Parathyroid adenoma (tissue), 2 donors: ENCODE measurements at regions not wholly inside any gene's neighbourhood (a gene's known extent, or its start where the extent isn't known, plus 50 kb on each side); places are given as distances from the start of the nearest gene placed in this dataset.

ENCODE experiments used
- H2AFZ ChIP-seq: fragments of 300-600 bp; sonication (generic); one replicate; pipeline ENCODE4 v1.7.0; 2017; ENCODE audit warnings: antibody characterized with exemption, mild to moderate bottlenecking
- H3K27ac ChIP-seq: fragments of 300-600 bp; sonication (generic); one replicate; pipeline ENCODE4 v1.7.0; 2017
- H3K27me3 ChIP-seq: fragments of 300-600 bp; sonication (generic); one replicate; pipeline ENCODE4 v1.7.0; 2017; ENCODE audit warnings: low read length; ENCODE audit not compliant: control insufficient read depth, insufficient read depth
- H3K36me3 ChIP-seq: fragments of 300-600 bp; sonication (generic); one replicate; pipeline ENCODE4 v1.7.0; 2017; ENCODE audit warnings: low read length; ENCODE audit not compliant: control insufficient read depth, insufficient read depth
- H3K4me1 ChIP-seq: fragments of 300-600 bp; sonication (generic); one replicate; pipeline ENCODE4 v1.7.0; 2017; ENCODE audit warnings: control low read depth
- H3K4me2 ChIP-seq: fragments of 300-600 bp; sonication (generic); one replicate; pipeline ENCODE4 v1.7.0; 2017; ENCODE audit warnings: low read length
- H3K4me3 ChIP-seq: fragments of 300-600 bp; sonication (generic); one replicate; pipeline ENCODE4 v1.7.0; 2017; ENCODE audit warnings: low read depth, low read length
- H3K79me2 ChIP-seq: fragments of 300-600 bp; sonication (generic); one replicate; pipeline ENCODE4 v1.7.0; 2017; ENCODE audit warnings: control low read depth
- H3K9ac ChIP-seq: fragments of 300-600 bp; sonication (generic); one replicate; pipeline ENCODE4 v1.7.0; 2017; ENCODE audit warnings: mild to moderate bottlenecking
- H3K9me3 ChIP-seq: fragments of 300-600 bp; sonication (generic); one replicate; pipeline ENCODE4 v1.7.0; 2017; ENCODE audit warnings: low read length; ENCODE audit not compliant: control insufficient read depth
- CTCF ChIP-seq: fragments of 300-600 bp; sonication (generic); IDR thresholded peaks from one replicate; pipeline ENCODE4 v1.7.0; 2017; ENCODE audit warnings: antibody characterized with exemption, mild to moderate bottlenecking
- donor health status: primary hyperparathyroidism.

GRCh38 chr13:97658556-97658955 is 224.6 kb downstream of the RAP2A start:
- Histone ChIP-seq H2AFZ (no peak overlapping the region), H3K9ac (no peak overlapping the region), H3K4me1 (no peaks in the 10 kb centered on the region), H3K27me3 (no peaks in the 10 kb centered on the region), H3K9me3 (no peaks in the 10 kb centered on the region), H3K4me2 (no peak overlapping the region), H3K4me3 (no peak overlapping the region), H3K79me2 (no peaks in the 10 kb centered on the region), H3K36me3 (no peaks in the 10 kb centered on the region), H3K27ac (no peak overlapping the region)
- no peak for TF ChIP-seq CTCF

DNA sequence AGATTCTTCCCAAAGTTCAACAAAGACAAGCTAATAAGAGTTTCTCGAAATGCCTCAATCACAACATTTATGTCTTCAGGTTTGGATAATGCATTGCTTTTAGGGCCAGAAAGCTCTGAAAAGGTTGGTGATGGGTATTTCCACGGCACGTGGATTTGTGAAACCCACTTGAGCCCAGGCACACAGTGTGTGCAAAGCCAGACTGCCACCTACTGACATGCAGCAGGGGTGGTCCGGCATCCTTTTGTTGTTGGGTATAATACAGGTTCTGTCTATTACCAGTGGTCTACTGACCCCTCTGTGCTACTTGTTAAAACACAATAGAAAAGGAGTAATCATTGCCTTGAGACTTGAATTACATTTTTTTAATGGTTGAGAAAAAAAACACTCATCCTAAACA is 225.6 kb downstream of the RAP2A start:
- peak; percentile 44 for TF ChIP-seq CTCF

DNA sequence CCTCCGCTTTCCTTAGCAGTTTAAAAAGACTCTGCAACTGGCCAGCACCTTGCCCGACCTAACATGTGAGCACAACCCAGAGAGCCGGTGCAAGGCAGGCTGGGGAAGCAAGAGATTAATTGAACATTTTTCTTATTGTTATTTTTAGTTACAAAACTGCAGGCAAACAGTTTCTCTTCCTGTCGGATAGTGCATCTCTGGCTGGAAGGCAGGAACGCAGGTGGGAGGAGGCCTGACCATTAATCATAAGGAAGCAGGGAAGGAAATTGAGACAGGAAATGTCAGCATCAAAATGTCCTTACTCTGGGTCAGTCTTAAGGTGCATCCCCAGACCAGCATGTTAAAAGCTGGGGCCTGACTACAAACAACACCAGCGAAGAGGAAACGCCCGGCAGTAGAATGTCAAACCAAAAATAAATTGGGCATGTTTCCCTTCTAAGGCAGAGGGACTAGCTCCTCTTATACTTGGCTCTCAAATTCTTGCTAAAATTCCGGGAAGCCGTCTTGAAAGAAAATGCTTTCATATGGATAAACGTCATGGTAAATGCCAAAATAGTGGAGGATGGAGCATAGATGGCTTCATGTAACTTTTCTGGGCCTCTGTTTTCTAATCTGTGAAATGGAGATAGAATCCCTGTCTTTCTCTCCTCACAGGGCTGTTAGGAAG is 226.8 kb downstream of the RAP2A start:
- no peak overlapping the region for H2AFZ ChIP-seq
- no peaks in the 10 kb centered on the region for H3K4me1 ChIP-seq
- no peak overlapping the region for H3K4me3 ChIP-seq
- no peaks in the 10 kb centered on the region for H3K9me3 ChIP-seq
- no peaks in the 10 kb centered on the region for H3K36me3 ChIP-seq
- H3K79me2 ChIP-seq = no peaks in the 10 kb centered on the region
- no peak for TF ChIP-seq CTCF
- no peaks in the 10 kb centered on the region for H3K27me3 ChIP-seq
- H3K9ac ChIP-seq = no peak overlapping the region
- no peak overlapping the region for H3K4me2 ChIP-seq
- H3K27ac ChIP-seq = peak overlapping the region; percentile 29

More for the DNA sequence above, 225.6 kb downstream of the RAP2A start:
- Histone ChIP-seq H3K4me2 (no peak overlapping the region), H3K9ac (no peak overlapping the region), H3K4me3 (no peak overlapping the region), H3K4me1 (no peaks in the 10 kb centered on the region), H3K27me3 (no peaks in the 10 kb centered on the region), H3K36me3 (no peaks in the 10 kb centered on the region), H2AFZ (no peak overlapping the region), H3K79me2 (no peaks in the 10 kb centered on the region), H3K9me3 (no peaks in the 10 kb centered on the region), H3K27ac (no peak overlapping the region)

- Histone ChIP-seq H3K9me3 (no peaks in the 10 kb centered on the region), H3K79me2 (no peaks in the 10 kb centered on the region), H3K9ac (no peak overlapping the region), H2AFZ (no peak overlapping the region), H3K4me3 (no peak overlapping the region), H3K27me3 (no peaks in the 10 kb centered on the region), H3K36me3 (no peaks in the 10 kb centered on the region), H3K27ac (no peak overlapping the region), H3K4me2 (no peak overlapping the region), H3K4me1 (no peaks in the 10 kb centered on the region)
- TF ChIP-seq CTCF = no peak
Measured at GRCh38 chr13:97686594-97686993, 252.6 kb downstream of the RAP2A start.

DNA sequence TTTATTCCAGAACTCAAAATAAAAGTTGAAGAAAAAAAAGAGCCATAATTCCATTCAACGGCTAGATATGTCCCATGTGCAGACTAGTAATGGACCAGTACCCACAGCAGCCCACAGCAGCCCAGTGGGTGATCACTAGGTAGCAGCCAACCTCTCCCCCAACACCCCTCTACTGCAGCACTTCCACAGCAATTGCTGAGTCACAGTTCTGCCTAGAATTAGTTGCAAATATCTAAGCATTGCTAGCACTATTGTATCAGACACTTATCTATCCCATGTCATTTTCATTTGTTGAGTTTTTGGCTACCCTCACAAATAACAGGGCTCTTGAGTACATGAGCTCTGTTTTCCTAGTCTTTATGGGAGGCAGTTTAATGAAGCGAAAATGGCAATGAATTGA is 258.7 kb downstream of the RAP2A start:
- TF ChIP-seq CTCF = no peak

More for the DNA sequence above, 258.7 kb downstream of the RAP2A start:
- Histone ChIP-seq H3K36me3 (no peaks in the 10 kb centered on the region), H3K27ac (no peak overlapping the region), H3K79me2 (no peaks in the 10 kb centered on the region), H2AFZ (no peak overlapping the region), H3K27me3 (no peaks in the 10 kb centered on the region), H3K9me3 (no peaks in the 10 kb centered on the region), H3K9ac (no peak overlapping the region), H3K4me1 (no peaks in the 10 kb centered on the region), H3K4me3 (no peak overlapping the region), H3K4me2 (no peak overlapping the region)
